Left kidney (tissue), 1 donor: ENCODE measurements at regions not wholly inside any gene's neighbourhood (a gene's known extent, or its start where the extent isn't known, plus 50 kb on each side); places are given as distances from the start of the nearest gene placed in this dataset.

Experiments used
- DNase-seq: peaks from one replicate; pipeline ENCODE4 v3.0.0-alpha.2; 2013

DNA sequence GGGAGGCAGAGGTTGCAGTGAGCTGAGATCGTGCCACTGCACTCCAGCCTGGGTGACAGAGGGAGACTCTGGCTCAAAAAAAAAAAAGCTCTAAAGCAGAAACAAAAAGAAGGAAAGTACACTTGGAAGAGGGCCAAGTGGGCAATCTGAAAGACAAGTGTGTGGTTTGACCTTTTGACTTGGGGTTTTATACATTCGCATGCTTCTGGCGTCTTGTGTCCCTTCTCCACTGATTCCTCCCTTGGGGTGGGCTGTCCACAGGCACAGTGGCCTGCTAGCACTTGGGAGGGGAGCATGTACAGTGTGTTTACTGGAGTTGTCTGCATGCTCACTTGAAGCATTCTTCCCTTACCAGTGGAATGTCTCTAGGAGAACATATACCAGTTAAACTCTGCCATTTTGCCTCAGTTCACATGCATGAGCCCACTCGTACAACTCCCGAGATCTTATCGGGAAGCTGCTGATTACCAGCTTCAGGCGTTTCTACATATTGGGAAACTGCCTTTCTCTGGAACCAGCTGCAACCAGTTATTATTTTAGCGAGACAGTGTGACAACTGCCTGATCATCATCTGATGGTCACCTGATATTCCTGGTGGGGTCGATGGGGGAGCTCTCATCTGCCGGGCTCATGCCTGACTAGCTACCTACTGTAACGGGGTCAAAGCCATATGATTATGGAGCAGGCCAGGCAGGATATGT is 113.5 kb upstream of the ZNF678 start:
- no peak for DNase-seq

DNA sequence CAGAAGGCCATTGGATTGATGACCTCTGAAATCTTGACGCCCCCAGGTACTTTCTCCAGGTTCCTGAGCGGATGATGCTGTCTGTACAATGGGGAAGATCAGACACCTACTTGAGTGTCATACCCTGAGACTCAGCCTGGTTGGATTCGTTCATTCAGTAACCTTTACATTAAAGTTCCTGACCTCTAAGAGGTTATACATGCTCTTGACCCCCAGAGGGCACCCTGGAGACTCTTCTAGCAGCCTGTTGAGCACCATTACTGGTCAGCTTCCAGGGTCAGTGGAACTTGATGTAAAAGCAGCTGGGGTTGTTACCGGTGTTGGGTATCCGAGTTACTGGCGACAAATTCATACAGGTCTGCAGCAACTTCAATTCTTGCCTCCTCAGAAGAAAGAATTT is 114.3 kb upstream of the ZNF678 start:
- no peak for DNase-seq

DNA sequence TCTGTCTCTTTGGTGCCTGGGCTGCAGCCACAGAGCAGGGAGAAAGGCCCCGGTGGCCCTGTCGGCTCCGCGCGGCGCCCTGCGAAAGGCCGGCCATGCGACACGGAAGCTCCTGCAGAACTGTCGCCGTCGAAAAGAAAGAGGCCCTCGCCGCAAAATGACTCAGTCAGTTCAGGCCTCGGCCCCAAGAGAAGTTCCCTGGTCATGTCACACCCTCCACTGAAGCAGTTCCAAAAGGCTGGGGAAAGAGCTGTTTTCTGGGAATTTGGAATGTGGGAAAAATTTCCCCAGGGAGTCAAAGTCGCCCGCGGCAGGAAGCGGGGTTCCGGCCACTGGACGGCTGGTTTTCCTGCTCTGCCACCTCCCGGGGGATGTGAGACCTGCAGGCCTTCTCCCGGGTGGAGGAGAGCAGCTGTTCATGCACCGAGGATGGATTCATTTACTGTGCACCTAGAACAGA is 115.8 kb upstream of the ZNF678 start:
- DNase-seq: no peak

DNA sequence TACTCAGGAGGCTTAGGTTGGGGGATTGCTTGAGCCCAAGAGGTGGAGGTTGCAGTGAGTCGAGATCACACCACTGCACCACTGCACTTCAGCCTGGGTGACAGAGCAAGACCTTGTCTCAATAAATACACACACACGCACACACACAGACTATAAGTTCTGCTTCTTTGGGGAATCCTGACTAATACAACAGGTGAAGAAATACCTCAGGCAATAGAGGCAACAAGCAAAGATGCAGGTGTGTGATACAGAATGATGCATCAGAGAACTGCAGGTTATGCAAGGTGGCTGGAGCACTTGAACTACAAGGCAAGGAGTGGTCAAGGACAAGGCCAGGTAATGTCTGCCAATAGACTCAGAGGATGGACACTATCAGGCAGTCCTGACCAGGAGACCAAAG is 117.6 kb upstream of the ZNF678 start:
- DNase-seq: no peak

DNA sequence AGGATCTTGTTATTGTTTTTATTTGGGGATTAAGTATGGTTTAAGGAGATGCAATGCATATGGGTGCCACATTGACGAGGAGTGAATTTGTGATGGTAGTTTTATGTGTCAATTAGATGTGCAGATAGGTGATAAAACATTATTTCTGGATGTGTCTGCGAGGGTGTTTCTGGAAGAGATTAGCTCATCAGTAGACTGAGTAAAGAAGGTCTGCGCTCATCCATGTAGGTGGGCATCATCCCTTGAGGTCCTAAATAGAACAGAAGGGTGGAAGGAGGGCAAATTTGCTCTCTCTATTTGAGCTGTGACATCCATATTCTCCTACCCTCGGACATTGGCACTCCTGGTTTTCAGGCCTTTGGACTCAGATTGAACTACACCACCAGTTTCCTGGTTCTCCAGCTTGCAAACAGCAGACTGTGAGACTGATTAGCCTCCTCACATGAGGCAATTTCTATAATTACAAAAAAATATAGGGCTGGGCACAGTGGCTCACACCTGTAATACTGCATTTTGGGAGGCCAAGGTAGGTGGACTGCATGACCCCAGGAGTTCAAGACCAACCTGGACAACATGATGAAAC is 118.2 kb upstream of the ZNF678 start:
- DNase-seq: no peak

DNA sequence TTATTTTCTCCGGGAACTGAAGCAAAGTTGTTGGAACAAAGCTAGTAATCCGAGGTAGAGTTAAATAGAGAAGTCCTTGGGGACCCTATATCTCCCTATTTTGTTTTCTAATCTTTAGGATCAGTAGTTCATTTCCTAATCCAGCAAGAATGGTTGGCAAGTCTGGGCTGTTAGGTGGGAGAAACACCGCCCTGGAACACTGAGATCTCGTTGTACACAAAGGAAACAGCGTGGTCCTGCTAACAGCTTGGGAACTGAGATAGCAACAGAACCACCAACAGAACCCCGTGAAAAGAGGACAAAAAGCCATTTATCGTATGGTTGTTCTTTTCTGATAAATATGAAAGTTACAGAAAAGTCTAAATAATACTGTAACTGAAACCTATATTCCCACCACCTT is 121.9 kb upstream of the CDC42BPA start:
- no peak for DNase-seq

DNA sequence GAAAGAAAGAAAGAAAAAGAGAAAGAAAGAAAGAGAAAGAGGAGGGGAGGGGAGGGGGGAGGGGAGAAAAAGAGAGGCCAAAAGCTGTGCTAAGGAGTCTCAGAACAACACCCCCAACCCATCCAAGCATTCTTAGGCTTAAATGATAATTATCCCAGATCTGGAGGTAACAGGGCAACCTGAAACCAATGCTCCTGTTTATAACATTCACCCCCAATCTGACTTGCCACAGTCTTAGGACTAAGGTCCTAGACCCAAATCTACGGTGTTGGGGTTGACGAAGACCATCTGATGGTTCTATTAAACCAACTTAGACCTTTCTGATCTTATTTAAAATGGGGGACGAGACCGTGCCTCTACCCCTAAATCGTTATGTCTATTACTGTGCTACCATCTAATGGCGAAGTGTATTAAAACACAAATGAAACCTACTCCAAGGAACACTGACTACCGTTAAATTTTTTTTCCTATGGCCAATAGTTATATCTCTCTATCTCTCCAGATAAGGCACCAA is 119.3 kb upstream of the CDC42BPA start:
- no peak for DNase-seq

DNA sequence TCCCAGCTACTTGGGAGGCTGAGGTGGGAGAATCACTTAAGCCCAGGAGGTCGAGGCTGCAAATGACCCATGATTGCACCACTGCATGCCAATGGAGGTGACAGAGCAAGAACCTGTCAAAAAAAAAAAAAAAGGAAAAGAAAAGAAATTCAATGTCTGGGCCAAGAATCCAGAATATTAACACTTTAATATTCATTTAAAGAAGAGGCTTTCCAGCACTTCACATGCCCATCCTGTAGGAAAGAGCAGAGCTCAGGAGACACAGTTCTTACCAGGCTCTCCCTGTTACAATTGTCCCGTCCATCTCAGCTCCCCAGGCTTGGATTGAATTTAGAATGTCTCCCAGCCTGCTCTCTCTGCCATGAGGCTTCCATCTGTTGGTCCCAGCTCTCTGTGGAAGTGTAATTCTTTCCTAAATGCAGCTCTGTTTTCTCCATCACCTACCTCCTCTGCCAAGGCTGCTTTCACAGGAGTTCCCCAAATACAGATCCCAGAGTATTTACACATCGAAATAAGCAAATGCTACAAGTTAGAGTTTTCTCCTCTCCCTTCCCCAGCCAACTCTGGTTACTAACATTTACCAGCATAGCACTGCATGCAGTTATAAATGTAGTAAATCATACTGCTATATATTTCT is 116.6 kb upstream of the CDC42BPA start:
- DNase-seq: no peak

DNA sequence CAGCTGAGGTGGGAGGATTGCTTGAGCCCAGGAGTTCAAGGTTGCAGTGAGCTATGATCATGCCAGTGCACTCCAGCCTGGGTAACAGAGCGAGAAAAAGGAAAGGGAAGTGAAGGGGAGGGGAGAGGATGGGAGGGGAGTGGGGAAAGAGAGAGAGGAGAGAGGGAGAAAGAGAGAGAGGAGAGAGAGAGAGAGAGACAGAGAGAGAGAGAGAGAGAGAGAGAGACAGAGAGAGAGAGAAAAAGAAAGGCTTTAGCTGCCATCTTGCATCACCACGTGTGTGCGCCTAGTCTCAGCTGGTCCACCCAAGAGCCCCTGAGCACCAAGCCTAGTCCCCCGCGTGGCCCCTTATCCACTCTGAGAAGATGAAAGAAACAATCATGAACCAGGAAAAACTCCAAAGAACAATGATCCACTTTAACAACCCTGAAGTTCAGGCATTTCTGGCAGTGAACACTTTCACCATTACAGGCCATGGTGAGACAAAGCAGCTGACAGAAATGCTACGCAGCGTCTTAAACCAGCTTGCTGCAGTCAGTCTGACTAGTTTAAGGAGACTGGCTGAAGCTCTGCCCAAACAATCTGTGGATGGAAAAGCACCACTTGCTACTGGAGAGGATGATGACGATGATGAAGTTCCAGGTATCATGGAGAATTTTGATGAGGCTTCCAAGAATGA is 115.5 kb upstream of the CDC42BPA start:
- no peak for DNase-seq

DNA sequence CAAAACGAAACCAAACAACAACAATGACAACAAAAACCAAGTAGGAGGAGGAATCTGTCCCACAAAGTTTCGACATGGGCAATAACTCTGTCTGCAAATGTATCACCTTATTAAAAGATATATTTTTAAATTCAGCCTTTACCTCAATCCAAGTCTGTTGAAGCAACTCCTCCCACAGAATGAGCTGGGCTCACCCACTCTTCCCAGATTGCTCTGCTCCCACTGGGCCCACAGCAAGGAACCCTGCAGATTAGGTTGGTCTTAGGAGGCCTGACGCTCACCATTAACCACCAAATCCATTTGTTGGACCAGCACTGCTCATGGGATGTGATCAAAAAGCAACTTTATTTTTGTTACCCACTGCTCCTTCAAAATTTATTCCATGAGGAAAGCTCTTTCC is 114.7 kb upstream of the CDC42BPA start:
- DNase-seq: no peak

DNA sequence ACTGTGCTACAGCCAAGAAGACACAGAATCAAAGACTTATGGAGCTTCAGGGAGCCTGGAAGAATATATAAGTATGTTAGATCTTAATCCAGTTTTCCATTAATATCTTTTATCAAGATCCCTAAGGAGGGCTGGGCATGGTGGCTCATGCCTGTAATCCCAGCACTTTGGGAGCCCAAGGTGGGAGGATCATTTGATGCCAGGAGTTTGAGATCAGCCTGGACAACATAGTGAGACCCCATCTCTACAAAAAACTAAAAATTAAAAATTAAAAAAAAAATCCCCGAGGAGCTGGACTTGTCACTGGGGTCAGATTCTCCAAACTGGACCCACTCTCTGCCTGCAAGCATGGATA is 113.9 kb upstream of the CDC42BPA start:
- no peak for DNase-seq

DNA sequence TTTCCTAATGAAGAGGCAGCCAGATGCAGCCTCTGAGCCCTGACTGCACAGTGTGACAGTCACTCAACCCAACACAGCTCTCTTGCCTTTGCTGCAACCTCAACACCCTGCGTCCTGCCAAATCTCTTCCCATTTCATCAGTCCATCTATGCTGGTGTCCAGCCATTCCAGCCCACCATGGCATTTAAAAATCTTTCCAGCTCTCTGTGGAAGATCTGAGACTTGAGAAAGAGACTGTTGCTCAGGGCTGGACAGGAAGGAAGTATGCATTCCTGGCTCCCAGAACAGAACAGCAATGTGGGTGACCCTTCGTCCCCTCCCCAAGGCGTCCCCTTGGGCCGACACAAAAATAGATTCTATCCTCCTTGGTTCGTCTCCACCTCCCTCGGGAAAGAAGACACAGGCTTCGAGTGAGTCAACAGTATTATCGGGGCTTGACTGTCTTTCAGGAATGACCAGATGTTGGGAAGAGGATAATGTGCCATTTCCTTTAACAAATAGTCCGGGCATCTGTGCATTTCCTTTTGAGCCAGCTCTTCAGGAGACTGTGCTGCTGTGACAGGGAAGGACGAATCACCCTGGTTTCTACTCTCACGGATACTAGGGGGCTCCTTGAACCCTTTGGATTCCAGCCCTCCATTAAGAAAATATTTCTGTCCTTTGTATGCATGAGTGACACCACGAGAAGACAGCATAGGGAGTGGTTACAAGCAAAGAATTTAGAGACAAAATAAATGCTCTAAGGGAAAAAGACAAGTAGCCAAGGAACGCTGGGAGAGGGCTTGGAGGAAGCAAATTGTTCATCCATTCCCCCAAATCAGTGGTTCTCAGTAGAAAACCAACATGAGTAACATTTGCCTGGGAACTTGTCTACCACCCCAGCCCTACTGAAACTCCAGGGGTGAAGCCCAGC is 111.4 kb upstream of the CDC42BPA start:
- no peak for DNase-seq

DNA sequence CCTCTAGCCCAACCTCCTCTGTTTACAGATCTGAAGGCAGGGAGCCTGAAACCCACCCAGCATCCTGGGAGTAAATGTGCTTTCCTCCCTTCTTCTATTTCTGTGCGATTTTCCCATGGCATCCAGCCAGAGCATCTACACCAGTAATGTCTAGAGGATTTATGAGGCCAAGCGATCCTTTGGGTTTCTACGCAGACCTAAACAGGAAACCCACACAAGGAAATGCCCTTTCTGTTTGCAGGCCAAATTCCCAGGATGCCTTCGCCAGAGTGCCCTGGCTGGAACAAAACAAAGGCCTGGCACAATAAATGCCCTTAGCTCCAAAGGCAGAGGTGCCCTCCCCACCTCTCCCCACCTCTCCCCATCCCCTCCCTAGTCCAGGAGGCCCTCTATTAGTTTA is 110.5 kb upstream of the CDC42BPA start:
- peak; percentile 88 for DNase-seq

DNA sequence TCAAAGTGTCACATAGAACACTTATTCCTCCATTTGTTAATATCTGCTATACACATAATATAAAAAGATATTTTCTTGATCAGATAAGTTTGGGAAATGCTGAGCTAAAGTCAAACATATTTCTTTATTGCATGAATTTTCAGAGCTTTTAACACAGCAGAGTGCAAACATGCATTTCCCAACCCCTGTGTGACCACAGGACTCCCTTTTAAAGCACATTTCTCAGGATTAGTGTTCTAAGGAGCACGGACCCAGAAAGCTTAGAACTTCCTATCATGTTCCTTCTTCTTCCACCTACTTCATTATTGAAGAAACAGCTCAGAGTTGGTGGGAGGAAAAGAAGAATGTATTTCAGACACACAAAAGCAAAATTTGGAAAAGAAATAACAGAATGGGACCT is 109.1 kb upstream of the CDC42BPA start:
- DNase-seq: no peak

DNA sequence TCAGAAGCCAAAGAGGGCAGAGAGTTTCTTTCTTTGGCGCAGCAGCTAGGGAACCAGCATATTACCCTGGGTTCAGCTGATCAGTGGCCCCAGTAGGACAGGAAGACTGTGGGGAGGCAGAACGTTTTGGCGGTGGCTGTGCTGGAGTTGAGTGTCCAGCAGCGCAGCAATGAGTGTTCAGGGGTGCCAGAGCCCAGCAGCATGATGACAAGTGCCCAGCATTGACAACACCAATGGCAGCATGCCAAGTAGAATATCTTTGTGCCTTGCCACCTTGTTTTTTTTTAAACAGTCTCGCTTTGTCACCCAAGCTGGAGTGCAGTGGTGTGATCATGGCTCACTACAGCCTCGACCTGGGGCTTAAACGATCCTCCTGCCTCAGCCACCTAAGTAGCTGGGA is 106.7 kb upstream of the CDC42BPA start:
- no peak for DNase-seq

DNA sequence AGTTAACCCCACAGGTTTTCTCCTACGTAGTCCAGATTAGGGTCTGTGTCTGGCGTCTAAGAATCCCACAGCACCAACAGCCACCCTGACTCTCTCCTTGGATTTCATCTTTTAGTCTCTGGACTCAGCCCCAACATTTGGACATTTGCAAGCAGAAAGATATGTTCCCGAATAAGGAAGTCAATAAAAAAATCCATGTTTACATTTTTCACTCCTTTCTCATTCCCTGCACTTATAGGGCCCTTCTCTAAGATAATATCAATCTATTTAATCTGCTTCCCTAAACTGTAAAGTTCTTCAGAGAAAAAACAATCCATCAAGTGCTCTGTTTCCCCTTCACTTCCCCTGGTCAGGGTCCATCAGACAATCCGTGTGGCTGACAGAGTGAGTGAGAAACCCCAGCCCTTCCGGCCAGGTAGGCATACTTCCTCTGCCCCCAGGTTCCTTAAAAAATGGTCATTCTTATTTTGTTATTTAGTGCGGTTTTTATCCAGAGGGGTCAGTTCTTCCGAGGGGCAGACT is 105.9 kb upstream of the CDC42BPA start:
- no peak for DNase-seq

DNA sequence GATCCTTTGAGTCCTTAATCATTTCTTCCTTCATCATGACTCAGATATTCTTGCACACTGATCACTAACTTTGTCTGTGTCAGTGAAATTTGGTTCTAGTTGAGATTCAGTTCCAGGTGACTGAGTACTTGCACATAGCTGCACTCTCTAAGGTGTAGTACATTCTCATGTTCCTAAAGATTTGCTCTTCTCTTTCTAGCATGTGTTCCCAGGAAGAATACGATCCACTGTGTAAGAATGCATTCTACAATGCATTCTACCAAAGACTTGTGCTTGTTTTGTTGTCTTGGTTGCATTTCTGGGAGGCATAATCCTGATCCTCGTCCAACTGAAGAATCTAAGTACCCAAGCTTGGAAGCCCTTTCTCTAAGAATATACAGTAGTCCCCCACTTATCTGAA is 104.3 kb upstream of the CDC42BPA start:
- no peak for DNase-seq

DNA sequence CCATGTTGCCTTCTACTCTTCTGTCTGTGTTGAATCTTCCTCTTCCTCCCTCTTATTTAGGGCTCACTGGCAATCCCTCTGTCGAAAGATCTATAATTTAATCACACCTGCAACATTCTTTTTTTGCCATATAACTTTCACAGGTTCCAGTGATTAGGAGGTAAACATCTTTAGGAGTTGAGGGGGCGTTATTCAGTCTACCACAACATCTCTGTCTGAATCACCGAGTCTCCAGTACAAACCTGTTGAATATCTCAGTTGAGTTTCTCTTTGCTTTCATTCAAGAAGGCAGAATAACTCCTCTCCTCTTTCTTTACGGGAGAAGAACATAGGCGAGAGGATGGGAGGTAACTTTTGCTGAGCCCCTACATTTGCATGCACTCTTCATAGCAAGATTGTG is 101.9 kb upstream of the CDC42BPA start:
- DNase-seq: no peak

DNA sequence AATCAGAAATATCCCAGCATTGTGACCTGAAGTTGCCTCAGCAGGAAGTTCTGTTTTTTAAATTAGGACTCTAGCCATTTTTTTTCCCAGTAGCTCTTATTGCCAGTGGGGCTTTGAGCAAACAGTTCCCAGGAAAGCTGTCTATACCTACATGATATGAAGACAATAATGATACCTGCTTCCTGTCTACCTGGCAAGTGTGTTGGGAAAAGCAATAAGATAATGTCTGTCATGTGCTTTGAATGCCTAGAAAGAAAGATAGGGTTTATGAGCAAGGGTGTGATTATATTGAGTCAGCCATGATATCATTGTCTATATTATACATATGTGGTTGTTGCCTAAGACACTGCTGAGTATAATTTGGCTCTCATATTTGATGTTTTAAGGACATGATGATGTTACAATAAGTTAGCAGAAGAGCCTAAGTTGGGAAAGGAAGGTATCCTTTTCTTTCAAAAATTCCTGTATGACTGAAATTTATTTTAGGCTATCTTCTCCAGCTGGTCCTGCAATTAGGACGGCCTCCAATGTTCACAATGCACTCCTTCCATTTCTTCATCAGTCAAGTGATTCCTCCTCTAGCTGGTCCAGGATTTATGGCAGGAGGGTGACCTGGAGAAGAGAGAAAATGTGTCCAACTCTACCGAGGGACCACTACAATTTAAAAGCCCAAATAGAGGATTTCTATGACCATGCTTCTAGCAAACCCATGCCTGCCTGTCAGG is 99.6 kb upstream of the CDC42BPA start:
- no peak for DNase-seq

DNA sequence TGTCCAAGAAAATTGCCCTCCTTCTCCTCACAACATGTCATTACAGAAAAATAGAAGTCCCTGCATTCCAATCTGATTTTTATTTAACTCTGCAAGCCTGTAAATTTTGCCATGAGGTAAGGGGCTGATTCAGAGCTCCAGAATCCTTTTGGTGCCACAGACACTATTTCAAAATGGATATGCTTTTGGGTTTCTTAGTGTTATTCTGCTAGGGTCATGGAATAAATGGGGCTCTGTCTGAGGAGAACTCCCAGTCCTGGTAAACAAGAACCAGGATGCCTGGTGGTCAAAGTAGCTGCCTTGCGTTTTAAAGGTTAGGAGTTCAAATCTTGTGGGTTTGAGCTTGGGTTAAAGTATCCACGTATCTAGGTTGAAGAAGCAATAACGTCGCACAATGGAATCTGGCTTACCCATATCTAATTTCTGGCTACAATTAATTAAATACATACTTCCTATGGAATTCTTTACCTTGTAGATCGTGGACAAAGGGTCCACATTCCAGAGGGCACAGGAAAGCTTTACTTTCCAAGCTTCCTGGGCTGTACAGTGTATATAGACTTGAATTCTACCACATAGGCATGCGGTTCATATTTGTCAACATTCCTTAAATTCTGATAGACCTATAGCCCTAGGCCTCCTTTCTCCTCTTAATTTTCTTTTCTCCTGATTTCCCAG is 98.0 kb upstream of the CDC42BPA start:
- no peak for DNase-seq
